A549 (cell line): ENCODE measurements at regions not wholly inside any gene's neighbourhood (a gene's known extent, or its start where the extent isn't known, plus 50 kb on each side); places are given as distances from the start of the nearest gene placed in this dataset.

Source experiments
- ATAC-seq, 2 experiments: fragments of 200-7000 bp in 1 of 2; fragments of >200 bp in 1 of 2; cut with Nextera tagmentation in 1 of 2; cut with Tn5 transposase in 1 of 2; 3 replicates each; pipeline versions ENCODE4 v1.8.0 to v1.9.1; 2018 to 2020; ENCODE audit warnings: mild to moderate bottlenecking in 1 of 2, moderate library complexity in 1 of 2
- CTCF ChIA-PET: fragments of 300-600 bp; sonication (Branson Sonifier 250); formaldehyde crosslinking; extraction: SDS; loops from one replicate; lab custom pipeline; 2021; ENCODE audit warnings: antibody characterized with exemption, inconsistent platforms; lab: Yijun Ruan, JAX
- POLR2A ChIA-PET: fragments of 350-600 bp; formaldehyde crosslinking; extraction: SDS; loops from one replicate; lab custom pipeline; 2021; ENCODE audit warnings: antibody characterized with exemption, inconsistent platforms; lab: Yijun Ruan, JAX
- DNase-seq, 2 experiments: peaks; one replicate each; pipeline versions ENCODE4 v3.0.0 to v3.0.0-alpha.2; 2011 to 2016; ENCODE audit warnings: low read depth in 1 of 2, low spot score in 1 of 2
- FAIRE-seq: peaks from 2 replicates; lab custom pipeline; 2011; peaks lifted over from hg19 to GRCh38; lab: Jason Lieb, UNC
- H3K27ac ChIP-seq, 2 experiments: fragments of >200 bp; sonication (Bioruptor Twin); formaldehyde crosslinking; 3 replicates each; pipeline ENCODE4 v1.5.1; 2016 to 2017
- H3K4me1 ChIP-seq: fragments of >200 bp; sonication (Bioruptor Twin); formaldehyde crosslinking; 3 replicates; pipeline ENCODE4 v1.6.1; 2016
- H3K4me2 ChIP-seq: fragments of >200 bp; sonication (Bioruptor Twin); formaldehyde crosslinking; 3 replicates; pipeline ENCODE4 v1.6.1; 2016
- H3K4me3 ChIP-seq: fragments of >200 bp; sonication (Bioruptor Twin); formaldehyde crosslinking; 3 replicates; pipeline ENCODE4 v1.5.1; 2016
- H3K9me3 ChIP-seq: fragments of >200 bp; sonication (Bioruptor Twin); formaldehyde crosslinking; 3 replicates; pipeline ENCODE4 v1.6.1; 2016
- BHLHE40 ChIP-seq: IDR thresholded peaks from 2 replicates; pipeline ENCODE4 v1.6.1; 2012; ENCODE audit warnings: low read depth, low read length, inconsistent platforms
- CBX2 ChIP-seq: fragments of 200-600 bp; sonication (generic); IDR thresholded peaks from 2 replicates; pipeline ENCODE4 v1.6.1; 2016; ENCODE audit warnings: low read depth, mild to moderate bottlenecking, borderline replicate concordance
- CEBPB ChIP-seq, 2 experiments: fragments of >200 bp in 1 of 2; sonication (Bioruptor Twin) in 1 of 2; formaldehyde crosslinking in 1 of 2; IDR thresholded peaks; 2 replicates each; pipeline ENCODE4 v1.6.1; 2012 to 2016
- CHD2 ChIP-seq: fragments of 150-350 bp; IDR thresholded peaks from 2 replicates; pipeline ENCODE4 v1.6.1; 2014; ENCODE audit warnings: low read length; ENCODE audit not compliant: partially characterized antibody
- CHD4 ChIP-seq: fragments of 200-600 bp; sonication (generic); IDR thresholded peaks from 2 replicates; pipeline ENCODE4 v1.6.1; 2016; ENCODE audit warnings: antibody characterized with exemption, mild to moderate bottlenecking, borderline replicate concordance
- ELK1 ChIP-seq: fragments of 150-350 bp; IDR thresholded peaks from 2 replicates; pipeline ENCODE4 v1.6.1; 2014; ENCODE audit warnings: low read depth, mild to moderate bottlenecking, low read length
- FOSB ChIP-seq: fragments of 250-450 bp; sonication (Bioruptor Pico); IDR thresholded peaks from 2 replicates; pipeline ENCODE4 v1.5.0; 2020; ENCODE audit warnings: mild to moderate bottlenecking, moderate library complexity
- HEYL ChIP-seq: fragments of 250-450 bp; sonication (Bioruptor Pico); IDR thresholded peaks from 2 replicates; pipeline ENCODE4 v1.8.0; 2021; ENCODE audit warnings: mild to moderate bottlenecking, moderate library complexity
- JUNB ChIP-seq: fragments of >200 bp; sonication (Bioruptor Twin); formaldehyde crosslinking; IDR thresholded peaks from 2 replicates; pipeline ENCODE4 v1.6.1; 2016
- KDM1A ChIP-seq: fragments of 200-600 bp; sonication (generic); IDR thresholded peaks from 2 replicates; pipeline ENCODE4 v1.6.1; 2016; ENCODE audit warnings: low read depth, mild to moderate bottlenecking
- KDM5A ChIP-seq: fragments of 200-600 bp; sonication (generic); IDR thresholded peaks from 2 replicates; pipeline ENCODE4 v1.6.1; 2016; ENCODE audit warnings: antibody characterized with exemption, mild to moderate bottlenecking
- MAFK ChIP-seq: fragments of 450-650 bp; IDR thresholded peaks from 2 replicates; pipeline ENCODE4 v1.6.1; 2014; ENCODE audit not compliant: partially characterized antibody
- NPAS2 ChIP-seq: fragments of 250-450 bp; sonication (Bioruptor Pico); IDR thresholded peaks from 2 replicates; pipeline ENCODE4 v1.8.0; 2022; ENCODE audit warnings: mild to moderate bottlenecking, moderate library complexity, borderline replicate concordance
- PHF8 ChIP-seq: fragments of 200-600 bp; sonication (generic); IDR thresholded peaks from 2 replicates; pipeline ENCODE4 v1.6.1; 2016; ENCODE audit warnings: low read depth, mild to moderate bottlenecking, antibody characterized with exemption, moderate library complexity, borderline replicate concordance
- POLR2AphosphoS2 ChIP-seq: conservative IDR thresholded peaks from 2 replicates; pipeline ENCODE4 v1.6.1; 2012; ENCODE audit warnings: low read length, improper control_type of control experiment, inconsistent platforms
- RARB ChIP-seq: fragments of 250-450 bp; sonication (Bioruptor Pico); IDR thresholded peaks from 2 replicates; pipeline ENCODE4 v1.8.0; 2021; ENCODE audit warnings: mild to moderate bottlenecking, moderate library complexity
- REST ChIP-seq: fragments of 200-600 bp; sonication (generic); IDR thresholded peaks from 2 replicates; pipeline ENCODE4 v1.6.1; 2016; ENCODE audit warnings: antibody characterized with exemption, mild to moderate bottlenecking, moderate library complexity
- RFX5 ChIP-seq: fragments of 450-650 bp; IDR thresholded peaks from 2 replicates; pipeline ENCODE4 v1.7.1; 2014; ENCODE audit warnings: antibody characterized with exemption, mild to moderate bottlenecking, moderate library complexity
- TFCP2L1 ChIP-seq: fragments of 250-450 bp; sonication (Bioruptor Pico); IDR thresholded peaks from 2 replicates; pipeline ENCODE4 v1.5.0; 2021; ENCODE audit warnings: mild to moderate bottlenecking
- ZC3H11A ChIP-seq: fragments of 450-650 bp; IDR thresholded peaks from 2 replicates; pipeline ENCODE4 v1.6.1; 2014; ENCODE audit warnings: antibody characterized with exemption, mild to moderate bottlenecking
- ZSCAN20 ChIP-seq: fragments of 250-450 bp; sonication (Bioruptor Pico); IDR thresholded peaks from 2 replicates; pipeline ENCODE4 v1.8.0; 2022; ENCODE audit warnings: mild to moderate bottlenecking, moderate library complexity
- WGBS: methylation state at CpG from one replicate; pipeline ENCODE4 v1.1.6; 2017; ENCODE audit errors: missing lambda C conversion rate; 5-methylcytosine and 5-hydroxymethylcytosine counted together
- TF ChIP-seq, protein P1 (sequence below): IDR thresholded peaks from 2 replicates; pipeline ENCODE4 v1.6.1; 2012
- TF ChIP-seq, protein P2 (sequence below): fragments of 450-650 bp; IDR thresholded peaks from 2 replicates; pipeline ENCODE4 v1.6.1; 2014; ENCODE audit warnings: antibody characterized with exemption
- TF ChIP-seq, protein P3 (sequence below): fragments of 250-450 bp; sonication (Bioruptor Pico); IDR thresholded peaks from 2 replicates; pipeline ENCODE4 v1.5.0; 2021; ENCODE audit warnings: mild to moderate bottlenecking, moderate library complexity, borderline replicate concordance

GRCh38 chr9:86585422-86586143, 231.4 kb upstream of the TUT7 start:
- ChIA-PET CTCF (no interaction called here), POLR2A (no interaction called here)
- WGBS: 7% methylated on average over 7 of the region's 7 CpGs
- no peak overlapping the region for H3K4me3 ChIP-seq
- no peak for ATAC-seq
- no peak for DNase-seq
- no peak overlapping the region for H3K27ac ChIP-seq
- no peak overlapping the region for H3K4me2 ChIP-seq
- no peaks in the 10 kb centered on the region for H3K9me3 ChIP-seq
- TF ChIP-seq, protein P1, sequence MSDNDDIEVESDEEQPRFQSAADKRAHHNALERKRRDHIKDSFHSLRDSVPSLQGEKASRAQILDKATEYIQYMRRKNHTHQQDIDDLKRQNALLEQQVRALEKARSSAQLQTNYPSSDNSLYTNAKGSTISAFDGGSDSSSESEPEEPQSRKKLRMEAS: no peak
- TF ChIP-seq RARB (CRISPR knock-in tag) (no peak), TFCP2L1 (CRISPR knock-in tag) (no peak), CHD4 (no peak), HEYL (CRISPR knock-in tag) (no peak), NPAS2 (CRISPR knock-in tag) (no peak), MAFK (no peak), KDM1A (no peak), ELK1 (no peak), JUNB (no peak), REST (no peak), PHF8 (no peak), POLR2AphosphoS2 (no peak), CBX2 (no peak), ZSCAN20 (no peak)
- no peaks in the 10 kb centered on the region for H3K4me1 ChIP-seq
- FAIRE-seq: no peak

GRCh38 chr9:86580688-86581087, 226.5 kb upstream of the TUT7 start:
- 52% methylated on average over 6 of the region's 6 CpGs for WGBS
- no peak for ATAC-seq
- H3K27ac ChIP-seq: no peak overlapping the region
- FAIRE-seq: no peak
- POLR2A ChIA-PET: no interaction called here
- no peaks in the 10 kb centered on the region for H3K4me1 ChIP-seq
- no peak for DNase-seq
- H3K9me3 ChIP-seq: no peaks in the 10 kb centered on the region
- no peak overlapping the region for H3K4me2 ChIP-seq
- CTCF ChIA-PET: interaction anchor here (0.6 to 1.3 kb wide), 2 partner anchors 93 to 758 kb away, joined by 3 to 4 read pairs; no protein-coding TSS in a partner anchor
- H3K4me3 ChIP-seq: no peak overlapping the region
- TF ChIP-seq CHD4 (no peak), ZC3H11A (no peak), FOSB (CRISPR knock-in tag) (no peak), CBX2 (no peak), REST (no peak), BHLHE40 (no peak), RFX5 (no peak), CEBPB (IDR thresholded peaks at IDR 0.05) (no peak), TFCP2L1 (CRISPR knock-in tag) (no peak), KDM5A (no peak), POLR2AphosphoS2 (no peak), KDM1A (no peak), CHD2 (no peak), MAFK (no peak)
- TF ChIP-seq, protein P2, sequence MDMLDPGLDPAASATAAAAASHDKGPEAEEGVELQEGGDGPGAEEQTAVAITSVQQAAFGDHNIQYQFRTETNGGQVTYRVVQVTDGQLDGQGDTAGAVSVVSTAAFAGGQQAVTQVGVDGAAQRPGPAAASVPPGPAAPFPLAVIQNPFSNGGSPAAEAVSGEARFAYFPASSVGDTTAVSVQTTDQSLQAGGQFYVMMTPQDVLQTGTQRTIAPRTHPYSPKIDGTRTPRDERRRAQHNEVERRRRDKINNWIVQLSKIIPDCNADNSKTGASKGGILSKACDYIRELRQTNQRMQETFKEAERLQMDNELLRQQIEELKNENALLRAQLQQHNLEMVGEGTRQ: no peak
- TF ChIP-seq, protein P3, sequence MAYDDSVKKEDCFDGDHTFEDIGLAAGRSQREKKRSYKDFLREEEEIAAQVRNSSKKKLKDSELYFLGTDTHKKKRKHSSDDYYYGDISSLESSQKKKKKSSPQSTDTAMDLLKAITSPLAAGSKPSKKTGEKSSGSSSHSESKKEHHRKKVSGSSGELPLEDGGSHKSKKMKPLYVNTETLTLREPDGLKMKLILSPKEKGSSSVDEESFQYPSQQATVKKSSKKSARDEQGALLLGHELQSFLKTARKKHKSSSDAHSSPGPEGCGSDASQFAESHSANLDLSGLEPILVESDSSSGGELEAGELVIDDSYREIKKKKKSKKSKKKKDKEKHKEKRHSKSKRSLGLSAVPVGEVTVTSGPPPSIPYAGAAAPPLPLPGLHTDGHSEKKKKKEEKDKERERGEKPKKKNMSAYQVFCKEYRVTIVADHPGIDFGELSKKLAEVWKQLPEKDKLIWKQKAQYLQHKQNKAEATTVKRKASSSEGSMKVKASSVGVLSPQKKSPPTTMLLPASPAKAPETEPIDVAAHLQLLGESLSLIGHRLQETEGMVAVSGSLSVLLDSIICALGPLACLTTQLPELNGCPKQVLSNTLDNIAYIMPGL (CRISPR knock-in tag): no peak
